GM19324 (cell line): ENCODE measurements at regions not wholly inside any gene's neighbourhood (a gene's known extent, or its start where the extent isn't known, plus 50 kb on each side); places are given as distances from the start of the nearest gene placed in this dataset.
"Not testable (repeated sequence)": the region's sequence is repeated elsewhere in the genome, so short reads cannot be mapped to it uniquely, and the experiment has no call there.

ENCODE experiments used
- ATAC-seq: cut with Tn5 transposase; IDR thresholded peaks from one replicate; pipeline ENCODE4 v1.9.1; 2021; ENCODE audit warnings: mild to moderate bottlenecking, moderate library complexity; ENCODE audit not compliant: unreplicated experiment, low FRiP score

DNA sequence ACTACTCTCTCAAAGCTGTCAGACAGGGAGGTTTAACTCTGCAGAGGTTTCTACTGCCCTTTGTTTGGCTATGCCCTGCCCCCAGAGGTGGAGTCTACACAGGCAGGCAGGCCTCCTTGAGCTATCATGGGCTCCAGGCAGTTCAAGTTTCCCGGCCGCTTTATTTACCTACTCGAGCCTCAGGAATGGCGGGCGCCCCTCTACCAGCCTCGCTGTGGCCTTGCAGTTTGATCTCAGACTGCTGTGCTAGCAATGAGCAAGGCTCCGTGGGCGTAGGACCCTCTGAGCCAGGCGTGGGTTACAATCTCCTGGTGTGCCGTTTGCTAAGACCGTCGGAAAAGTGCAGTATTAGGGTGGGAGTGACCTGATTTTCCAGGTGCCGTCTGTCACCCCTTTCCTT is 124.3 kb downstream of the PTCHD1 start:
- not testable (repeated sequence) for ATAC-seq

DNA sequence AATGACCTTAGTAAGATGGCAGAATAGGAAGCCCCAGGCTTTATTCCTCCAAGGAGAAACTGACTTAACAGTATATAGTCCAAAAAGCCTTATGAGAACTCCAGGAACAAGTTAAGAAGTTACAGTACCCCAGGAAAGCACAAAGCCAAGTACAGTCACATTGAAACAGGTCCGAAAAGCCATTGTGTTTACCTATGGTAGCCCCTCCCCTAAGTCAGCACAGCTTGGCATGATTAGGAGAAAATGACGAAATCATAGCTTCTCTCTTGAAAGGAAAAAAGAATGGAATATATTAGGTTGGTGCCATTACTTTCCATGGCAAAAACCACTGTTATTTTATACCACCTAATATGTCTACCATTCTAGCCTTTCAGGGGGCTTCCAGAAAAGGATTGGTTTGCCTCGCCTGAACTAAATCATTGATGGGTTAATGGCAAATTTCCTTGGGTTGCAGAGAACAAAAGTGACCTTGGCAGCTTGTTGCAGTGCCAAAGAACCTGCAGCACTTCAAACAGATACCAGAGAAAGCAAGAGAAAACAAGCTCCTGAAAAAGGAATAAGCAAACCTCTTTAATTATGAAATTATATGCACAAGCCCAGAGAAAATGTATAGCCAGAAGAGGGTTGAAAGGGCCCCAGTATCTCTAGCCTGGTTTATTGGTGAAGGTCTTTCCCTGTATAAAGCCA is 130.6 kb downstream of the PTCHD1 start:
- ATAC-seq = no peak

DNA sequence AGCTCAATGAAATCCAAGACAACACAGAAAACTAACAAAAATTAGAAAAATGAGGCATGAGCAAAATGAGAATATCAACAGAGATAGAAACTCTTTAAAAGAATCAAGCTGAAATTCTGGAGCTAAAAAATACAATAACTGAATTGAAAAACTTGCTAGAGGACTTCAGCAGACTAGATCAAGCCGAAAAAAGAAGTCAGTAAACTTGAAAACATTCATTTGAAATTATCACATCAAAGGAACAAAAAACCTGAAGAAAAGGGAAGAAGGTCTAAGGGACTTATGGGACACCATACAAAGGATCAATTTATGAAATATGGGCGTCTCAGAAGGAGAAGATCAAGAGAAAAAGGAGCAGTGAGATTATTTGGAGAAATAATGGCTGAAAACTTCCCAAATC is 131.3 kb downstream of the PTCHD1 start:
- no peak for ATAC-seq

DNA sequence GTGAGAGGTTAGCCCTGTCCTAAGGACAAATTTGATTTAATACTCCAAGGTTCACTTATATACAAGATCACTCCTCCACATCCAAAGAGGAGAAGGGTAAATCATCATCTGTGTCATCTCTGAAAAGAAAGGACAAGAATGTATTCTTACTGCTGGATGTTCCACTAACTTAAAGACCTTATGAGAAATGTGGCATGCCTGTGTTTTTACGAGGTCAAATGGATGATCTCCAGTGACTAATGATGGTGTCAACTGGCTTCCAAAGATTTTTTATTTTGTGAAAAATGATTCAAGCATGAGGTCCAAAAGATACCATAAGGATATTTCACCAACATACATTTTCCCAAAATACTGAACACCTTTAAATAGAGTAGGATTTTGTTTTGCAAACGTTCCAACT is 143.4 kb downstream of the PTCHD1 start:
- no peak for ATAC-seq

DNA sequence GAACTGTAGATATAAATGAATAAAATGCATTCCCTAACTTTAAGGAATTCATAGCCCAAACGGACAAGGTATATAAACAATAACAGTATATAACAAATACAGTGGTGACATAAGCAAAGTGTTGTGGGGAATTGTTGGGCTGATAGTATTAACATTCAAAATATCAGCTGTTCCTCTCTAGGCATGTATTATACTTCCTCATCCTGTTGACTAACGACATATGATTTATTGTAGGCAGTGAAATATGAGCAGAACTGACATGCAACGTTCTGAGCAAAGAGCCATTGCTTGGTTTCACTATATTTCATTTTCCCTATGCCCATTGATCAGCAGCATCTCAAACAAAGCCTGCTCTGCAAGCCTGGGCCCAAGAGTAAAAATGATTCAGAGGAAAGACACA is 143.9 kb downstream of the PTCHD1 start:
- ATAC-seq = no peak

DNA sequence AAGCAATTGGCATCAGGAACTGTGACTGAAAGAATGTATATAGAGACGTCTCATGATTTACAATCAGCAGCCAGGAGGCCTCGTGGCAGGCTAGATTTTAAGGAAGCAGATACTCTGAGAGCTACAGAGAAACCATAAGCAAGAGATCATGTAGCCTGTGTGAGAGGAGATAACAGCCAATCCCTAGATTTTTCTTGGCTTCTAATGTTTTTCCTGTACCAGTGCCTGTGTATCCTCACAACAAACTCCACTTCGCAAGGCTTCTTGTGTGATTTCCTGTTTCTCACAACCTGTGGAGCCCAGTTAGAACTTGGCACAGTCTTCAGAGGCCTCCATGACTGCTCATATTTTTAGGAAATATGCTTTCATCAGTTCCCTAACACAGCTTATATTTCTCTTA is 147.9 kb downstream of the PTCHD1 start:
- ATAC-seq = no peak

DNA sequence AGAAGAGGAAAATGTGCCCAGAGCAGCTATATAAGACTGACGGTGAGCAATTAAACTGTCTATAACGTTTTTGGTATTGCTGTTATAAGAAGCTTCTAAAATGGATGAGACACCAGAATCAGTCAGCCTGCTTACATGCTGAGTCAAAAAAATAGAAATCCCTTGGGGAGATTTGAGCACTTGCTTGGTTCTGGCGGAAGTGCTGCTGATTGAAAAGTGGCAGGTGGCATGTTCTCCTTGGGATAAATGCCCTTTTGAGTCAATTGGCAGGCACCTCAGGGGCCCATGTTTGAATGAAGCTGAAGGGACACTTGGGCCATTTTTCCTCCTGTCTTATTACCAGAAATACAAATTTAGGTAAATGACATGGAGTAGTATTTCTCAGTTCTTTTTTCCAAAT is 148.7 kb downstream of the PTCHD1 start:
- no peak for ATAC-seq

DNA sequence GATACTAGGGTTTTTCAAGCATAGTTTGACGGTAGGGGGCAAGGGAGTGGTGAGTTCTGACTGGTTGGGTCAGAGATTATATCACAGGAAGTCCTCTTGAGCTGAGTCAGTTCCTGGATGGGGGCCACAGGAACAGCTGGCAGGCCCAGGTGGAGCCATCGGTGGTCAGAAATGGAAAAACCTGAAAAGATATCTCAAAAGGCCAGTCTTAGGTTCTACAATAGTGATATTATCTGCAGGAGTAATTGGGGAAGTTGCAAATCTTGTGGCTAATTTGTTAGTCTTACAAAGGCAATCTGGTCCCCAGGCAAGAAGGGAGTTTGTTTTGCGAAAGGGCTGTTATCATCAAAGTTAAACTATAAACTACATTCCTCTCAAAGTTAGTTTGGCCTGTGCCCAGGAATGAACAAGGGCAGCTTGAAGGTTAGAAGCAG is 159.3 kb downstream of the PTCHD1 start:
- peak; percentile 52 for ATAC-seq

DNA sequence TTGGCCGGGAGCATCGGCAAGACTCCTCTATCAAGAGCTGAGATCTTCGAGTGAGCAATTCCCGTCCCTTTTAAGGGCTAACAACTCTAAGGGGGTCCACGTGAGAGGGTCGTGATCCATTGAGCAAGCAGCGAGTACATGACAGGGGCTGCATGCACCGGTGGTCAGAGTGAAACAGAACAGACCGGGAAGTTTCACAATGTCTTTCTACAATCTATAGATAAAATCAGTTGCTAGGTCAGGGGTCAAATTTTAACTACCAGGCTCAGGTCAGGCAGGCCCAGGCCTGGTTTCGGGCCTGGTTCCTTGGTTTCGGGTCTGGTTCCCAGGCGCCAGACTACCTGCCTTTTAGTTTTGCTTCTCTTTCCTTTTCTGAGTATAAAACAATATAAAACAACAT is 160.1 kb downstream of the PTCHD1 start:
- ATAC-seq = no peak

DNA sequence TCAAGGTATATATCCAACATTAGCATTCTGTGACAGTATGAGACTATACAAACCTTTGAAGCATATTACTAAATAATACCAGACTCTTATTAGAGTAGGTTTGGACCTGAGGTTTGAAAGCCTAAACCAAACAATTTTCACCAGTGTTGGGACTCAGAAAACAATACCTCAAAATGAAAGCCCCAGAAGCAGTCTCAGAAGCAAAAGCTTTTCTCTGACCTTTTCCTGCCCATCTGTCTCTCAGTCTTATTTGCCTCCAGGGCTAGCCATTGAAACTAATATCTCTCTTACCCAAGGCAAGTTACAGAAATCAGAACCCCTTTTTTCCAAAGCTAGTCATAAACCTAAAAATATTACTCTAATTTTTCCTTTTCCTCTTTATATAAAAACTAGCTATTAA is 163.3 kb downstream of the PTCHD1 start:
- ATAC-seq = peak; percentile 67

DNA sequence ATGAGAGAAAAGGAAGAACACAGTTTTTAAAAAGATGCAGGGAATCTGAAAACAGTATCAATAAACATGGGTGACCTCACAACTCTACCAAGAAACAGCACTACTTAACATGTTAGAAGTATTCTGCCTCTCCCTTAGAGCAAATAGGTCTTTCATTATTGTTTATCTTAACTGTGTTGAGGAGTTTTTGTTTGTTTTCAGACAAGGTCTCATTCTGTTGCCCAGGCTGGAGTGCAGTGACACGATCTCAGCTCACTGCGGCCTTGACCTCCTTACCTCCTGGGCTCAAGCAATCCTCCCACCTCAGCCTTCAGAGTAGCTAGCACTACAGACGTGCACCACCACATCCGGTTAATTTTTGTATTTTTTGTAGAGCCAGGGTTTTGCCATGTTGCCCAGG is 165.3 kb upstream of the PRDX4 start:
- no peak for ATAC-seq

DNA sequence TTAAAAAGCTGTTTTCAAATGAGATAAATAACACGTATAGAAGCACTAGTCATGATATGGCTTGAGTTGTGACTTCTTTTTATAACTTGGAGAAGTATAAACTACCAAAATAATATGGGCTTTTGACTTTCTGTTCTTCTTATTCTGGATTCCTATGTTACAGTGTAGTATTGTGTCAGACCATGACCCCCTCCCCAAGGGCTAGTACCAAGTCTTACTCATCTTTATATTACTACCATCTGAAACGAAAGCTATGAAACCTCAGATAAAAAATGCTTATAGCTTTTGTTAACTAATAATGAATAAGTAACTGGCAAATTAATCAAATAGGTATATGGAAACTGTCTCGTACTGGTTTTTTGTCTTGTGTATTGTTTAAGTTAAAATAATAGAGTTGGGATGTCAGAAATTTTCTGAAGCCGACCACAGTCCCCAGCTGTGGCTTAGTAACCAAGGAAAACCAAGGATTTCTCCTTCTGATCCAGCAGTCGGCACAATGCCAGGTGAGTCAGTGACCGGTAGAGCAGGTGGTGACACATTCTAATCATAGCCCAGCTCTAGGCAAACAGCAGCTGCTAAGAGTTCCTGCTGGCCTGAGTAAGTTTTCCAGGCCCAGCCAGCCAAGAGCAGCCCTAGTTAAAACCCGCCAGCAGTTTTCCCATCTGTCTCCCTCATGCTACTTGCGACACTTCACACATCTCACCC is 163.3 kb upstream of the PRDX4 start:
- ATAC-seq = no peak

DNA sequence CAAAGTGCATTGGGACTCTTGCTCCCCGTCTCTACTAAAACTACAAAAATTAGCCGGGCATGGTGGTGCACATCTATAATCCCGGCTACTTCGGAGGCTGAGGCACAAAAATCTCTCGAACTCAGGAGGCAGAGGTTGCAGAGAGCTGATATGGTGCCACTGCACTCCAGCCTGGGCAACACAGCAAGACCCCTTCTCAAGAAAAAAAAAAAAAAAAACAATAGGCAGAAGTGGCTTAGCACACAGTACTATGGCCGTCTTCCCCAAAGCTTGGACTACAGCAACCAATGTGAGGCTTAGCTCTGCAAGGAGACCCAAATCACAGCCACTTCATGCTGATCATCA is 162.8 kb upstream of the PRDX4 start:
- ATAC-seq = no peak

DNA sequence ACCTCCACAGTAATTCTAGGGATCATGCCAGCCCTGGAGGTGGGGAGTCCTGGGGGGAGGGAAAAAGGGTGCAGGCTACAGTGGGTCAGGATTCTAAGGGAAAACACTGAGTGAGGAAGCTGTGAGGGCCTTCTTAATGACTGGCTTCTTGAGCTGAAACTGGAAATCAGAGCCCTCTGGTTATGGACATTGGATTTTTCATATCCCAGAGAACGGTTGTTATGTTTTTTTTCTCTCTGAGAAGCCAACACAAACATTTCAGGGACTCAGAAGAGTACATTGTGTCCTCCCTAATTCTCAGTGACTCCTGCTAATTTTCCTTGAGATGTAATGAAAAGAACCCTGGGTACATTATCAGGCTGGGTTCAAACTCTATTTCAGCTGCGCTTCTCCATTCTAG is 162.4 kb upstream of the PRDX4 start:
- ATAC-seq = no peak

DNA sequence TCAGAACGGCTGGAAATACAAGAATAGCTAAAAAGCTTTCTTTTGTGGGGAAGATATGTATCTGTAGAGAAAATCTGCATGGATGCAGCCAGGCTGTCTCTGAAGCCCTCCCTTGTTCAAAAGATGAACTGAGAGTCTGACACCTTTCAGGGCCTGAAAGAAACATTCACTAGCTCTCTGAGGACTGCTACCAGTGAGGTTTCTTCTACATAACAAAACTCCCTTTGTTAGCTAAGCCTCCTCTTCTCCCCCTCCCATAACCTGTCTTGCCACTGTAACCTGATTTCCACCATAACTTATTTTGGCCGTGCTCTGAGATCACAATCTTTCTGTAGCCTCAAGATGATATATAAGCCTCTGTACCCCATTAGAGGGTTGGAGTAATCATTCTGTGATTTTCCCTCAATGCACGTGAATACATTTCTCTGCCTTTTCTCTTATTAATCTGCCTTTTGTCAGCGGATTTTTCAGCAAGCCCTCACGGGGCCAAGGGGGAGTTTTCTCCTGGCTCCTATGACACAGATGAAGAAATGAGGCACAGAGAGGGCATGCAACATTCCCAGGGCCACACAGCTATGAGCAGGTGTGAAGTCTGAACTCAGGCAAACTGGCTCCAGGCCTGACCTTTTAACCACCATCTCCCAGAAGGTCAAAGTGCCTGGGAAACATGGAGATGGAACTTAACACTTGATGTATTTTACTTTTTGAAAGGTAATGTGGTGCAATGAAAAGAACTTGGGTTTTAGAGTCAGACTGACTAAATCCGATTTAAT is 161.6 kb upstream of the PRDX4 start:
- ATAC-seq = peak; percentile 52

DNA sequence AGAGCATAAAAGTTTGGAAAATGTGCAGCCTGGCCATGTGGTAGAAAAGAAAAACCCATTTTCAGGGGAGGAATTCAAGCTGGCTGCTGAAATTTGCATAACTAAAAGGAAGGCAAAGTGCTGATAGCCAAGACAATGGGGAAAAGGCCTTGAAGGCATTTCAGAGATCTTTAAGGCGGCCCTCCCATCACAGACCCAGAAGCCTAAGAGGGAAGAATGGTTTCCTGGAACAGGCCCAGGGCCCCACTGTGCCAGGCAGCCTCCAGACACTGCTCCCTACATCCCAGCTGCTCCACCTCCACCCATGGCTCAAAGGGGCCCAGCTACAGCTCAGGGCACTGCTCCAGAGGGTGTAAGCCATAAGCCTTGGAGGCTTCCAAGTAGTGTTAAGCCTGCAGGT is 158.0 kb upstream of the PRDX4 start:
- no peak for ATAC-seq

DNA sequence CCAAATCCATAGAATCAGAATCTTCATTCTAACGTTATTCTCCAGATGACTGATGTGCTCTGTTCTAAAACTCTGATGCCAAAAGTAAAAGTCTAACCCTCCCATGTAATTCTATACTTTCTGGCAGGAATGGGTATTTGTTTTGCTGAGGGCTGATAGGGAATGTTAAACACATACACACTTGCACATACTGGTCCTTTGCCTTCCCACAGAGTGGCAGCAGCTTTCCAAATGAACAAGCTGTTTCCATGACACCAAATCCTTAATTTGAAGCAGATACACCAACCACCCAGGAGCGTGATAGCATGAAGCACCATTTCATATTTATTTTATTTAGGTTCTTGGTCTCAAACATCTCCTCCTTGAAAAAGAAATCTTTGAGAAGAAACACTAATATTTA is 155.5 kb upstream of the PRDX4 start:
- no peak for ATAC-seq

DNA sequence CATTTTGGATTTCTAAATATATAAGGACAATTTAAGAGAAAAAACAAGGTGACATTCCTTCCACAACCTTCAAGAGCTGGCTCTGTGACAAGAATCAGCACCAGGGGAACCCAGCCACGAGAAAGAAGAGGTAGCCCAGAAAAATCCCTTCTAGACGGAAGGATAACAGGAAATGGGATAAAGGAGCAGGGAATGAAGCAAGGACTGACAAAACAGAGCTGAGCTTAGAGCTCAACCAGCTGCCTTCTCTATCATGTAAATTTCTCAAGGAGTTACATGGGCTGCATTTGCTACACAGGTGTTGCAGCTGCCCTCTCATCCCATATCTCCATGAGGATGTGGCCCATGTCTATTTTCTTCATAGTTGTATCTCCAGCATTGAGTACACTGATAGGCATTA is 154.2 kb upstream of the PRDX4 start:
- no peak for ATAC-seq

DNA sequence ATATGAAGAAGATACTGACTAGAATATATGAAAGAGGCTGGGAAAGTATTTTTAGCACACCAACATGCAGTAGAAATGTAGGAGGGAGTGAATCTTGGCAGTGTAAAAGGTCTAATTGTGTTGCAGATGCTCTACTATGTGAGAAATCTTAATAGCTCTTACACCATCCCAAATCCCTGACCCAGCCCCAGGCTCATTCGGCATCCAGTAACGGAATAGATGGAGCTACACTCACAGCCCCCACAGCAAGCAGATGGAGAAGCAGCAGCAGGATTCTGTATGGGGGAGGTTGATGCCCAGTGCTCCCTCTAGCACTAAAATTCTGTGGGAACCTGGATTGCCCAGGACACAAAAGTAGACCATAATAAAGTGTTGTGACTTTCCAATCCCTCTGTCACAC is 153.2 kb upstream of the PRDX4 start:
- no peak for ATAC-seq

DNA sequence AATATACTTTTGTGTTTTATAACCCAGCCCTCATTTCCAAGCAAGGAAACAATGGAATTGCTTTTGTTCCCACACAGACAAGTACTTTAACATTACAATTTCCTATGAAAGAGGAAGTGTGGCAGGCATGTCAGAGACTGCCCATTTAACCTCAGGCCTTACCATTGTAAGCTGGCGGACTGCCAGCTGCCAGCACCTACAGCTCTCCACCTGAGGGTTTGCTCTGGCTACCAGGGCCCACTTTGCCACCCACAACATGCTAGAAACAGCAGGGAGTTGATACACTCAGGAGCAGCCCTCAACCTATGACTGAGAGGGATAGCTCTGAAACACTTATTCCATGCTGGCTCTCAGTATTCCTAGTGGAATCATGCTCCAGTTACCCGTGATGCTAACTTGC is 152.3 kb upstream of the PRDX4 start:
- peak; percentile 76 for ATAC-seq

DNA sequence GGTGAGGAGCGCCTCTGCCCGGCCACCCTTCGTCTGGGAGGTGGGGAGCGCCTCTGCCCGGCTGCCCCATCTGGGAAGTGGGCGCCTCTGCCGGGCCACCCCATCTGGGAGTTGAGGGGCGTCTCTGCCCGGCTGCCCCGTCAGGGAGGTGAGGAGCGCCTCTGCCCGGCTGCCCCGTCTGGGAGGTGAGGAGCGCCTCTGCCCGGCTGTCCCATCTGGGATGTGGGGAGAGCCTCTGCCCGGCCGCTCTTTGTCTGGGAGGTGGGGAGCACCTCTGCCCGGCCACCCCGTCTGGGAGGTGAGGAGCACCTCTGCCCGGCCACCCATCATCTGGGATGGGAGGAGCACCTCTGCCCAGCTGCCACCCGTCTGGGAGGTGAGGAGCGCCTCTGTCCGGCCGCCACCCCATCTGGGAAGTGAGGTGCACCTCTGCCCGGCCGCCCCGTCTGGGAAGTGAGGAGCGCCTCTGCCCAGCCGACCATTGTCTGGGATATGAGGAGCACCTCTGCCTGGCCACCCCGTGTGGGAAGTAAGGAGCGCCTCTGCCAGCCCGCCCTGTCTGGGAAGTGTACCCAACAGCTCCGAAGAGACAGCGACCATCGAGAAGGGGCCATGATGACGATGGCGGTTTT is 144.2 kb upstream of the PRDX4 start:
- not testable (repeated sequence) for ATAC-seq
